IMR-90 (cell line): ENCODE measurements at regions not wholly inside any gene's neighbourhood (a gene's known extent, or its start where the extent isn't known, plus 50 kb on each side); places are given as distances from the start of the nearest gene placed in this dataset.

Source experiments
- ATAC-seq: fragments of 200-7000 bp; cut with Tn5 transposase; 2 replicates; pipeline ENCODE4 v1.9.1; 2020; ENCODE audit warnings: low read depth, mild to moderate bottlenecking, moderate library complexity
- BruUV-seq: library from RNA; stranded (reverse); fragments of 400-500 nt; replicated peaks from 2 replicates; lab custom pipeline; 2021; lab: Mats Ljungman, UMichigan
- CTCF ChIA-PET: fragments of 300-600 bp; formaldehyde crosslinking; extraction: SDS; loops from one replicate; lab custom pipeline; 2021; ENCODE audit warnings: antibody characterized with exemption; lab: Yijun Ruan, JAX
- POLR2A ChIA-PET: fragments of 300-600 bp; sonication (Branson Sonifier 250); formaldehyde crosslinking; loops from one replicate; lab custom pipeline; 2022; ENCODE audit warnings: antibody characterized with exemption; ENCODE audit not compliant: unreplicated experiment; lab: Charles Lee
- DNase-seq: peaks from one replicate; pipeline ENCODE4 v3.0.0; 2013
- H2AFZ ChIP-seq: replicated peaks from 2 replicates; pipeline ENCODE3; 2013; ENCODE audit warnings: low read length, mild to moderate bottlenecking; ENCODE audit not compliant: poor library complexity
- H2AK5ac ChIP-seq: 2 replicates; pipeline ENCODE4 v1.6.1; 2013; ENCODE audit warnings: low read depth, low read length, inconsistent platforms
- H2AK9ac ChIP-seq: replicated peaks from 2 replicates; pipeline ENCODE3; 2013; ENCODE audit warnings: mild to moderate bottlenecking, low read depth, low read length, moderate library complexity; ENCODE audit not compliant: poor library complexity
- H2BK120ac ChIP-seq: 2 replicates; pipeline ENCODE4 v1.6.1; 2013; ENCODE audit warnings: low read depth, low read length, inconsistent platforms
- H2BK15ac ChIP-seq: 3 replicates; pipeline ENCODE4 v1.6.1; 2013; ENCODE audit warnings: low read depth, low read length, inconsistent platforms
- H2BK20ac ChIP-seq: 2 replicates; pipeline ENCODE4 v1.6.1; 2013; ENCODE audit warnings: low read depth, mild to moderate bottlenecking, inconsistent platforms, low read length, moderate library complexity
- H2BK5ac ChIP-seq: 2 replicates; pipeline ENCODE4 v1.6.1; 2013; ENCODE audit warnings: mild to moderate bottlenecking, low read depth, low read length, inconsistent platforms; ENCODE audit not compliant: poor library complexity, severe bottlenecking
- H3K14ac ChIP-seq: replicated peaks from 2 replicates; pipeline ENCODE4 v1.6.1; 2013; ENCODE audit warnings: low read depth, low read length, inconsistent platforms
- H3K18ac ChIP-seq: 2 replicates; pipeline ENCODE4 v1.6.1; 2013; ENCODE audit warnings: low read depth, low read length, control low read depth
- H3K23ac ChIP-seq: 2 replicates; pipeline ENCODE4 v1.6.1; 2013; ENCODE audit warnings: low read depth, low read length, inconsistent platforms
- H3K27ac ChIP-seq: 2 replicates; pipeline ENCODE4 v1.5.1; 2013; ENCODE audit warnings: mild to moderate bottlenecking, control low read depth, low read length; ENCODE audit not compliant: insufficient read depth
- H3K27me3 ChIP-seq: 2 replicates; pipeline ENCODE4 v1.6.1; 2013; ENCODE audit warnings: low read length; ENCODE audit not compliant: control insufficient read depth, insufficient read depth
- H3K36me3 ChIP-seq: 2 replicates; pipeline ENCODE4 v1.6.1; 2013; ENCODE audit warnings: low read length, mixed read lengths; ENCODE audit not compliant: control insufficient read depth, insufficient read depth
- H3K4ac ChIP-seq: 2 replicates; pipeline ENCODE4 v1.6.1; 2013; ENCODE audit warnings: low read depth, low read length, inconsistent platforms
- H3K4me1 ChIP-seq: 2 replicates; pipeline ENCODE4 v1.6.1; 2013; ENCODE audit warnings: low read length, mixed read lengths; ENCODE audit not compliant: control insufficient read depth, insufficient read depth
- H3K4me2 ChIP-seq: 2 replicates; pipeline ENCODE4 v1.6.1; 2013; ENCODE audit warnings: low read depth, mild to moderate bottlenecking, control low read depth, low read length, moderate library complexity
- H3K4me3 ChIP-seq: 2 replicates; pipeline ENCODE4 v1.5.1; 2013; ENCODE audit warnings: low read depth, mild to moderate bottlenecking, control low read depth, low read length, moderate library complexity; ENCODE audit not compliant: insufficient read depth
- H3K56ac ChIP-seq: 2 replicates; pipeline ENCODE4 v1.6.1; 2013; ENCODE audit warnings: low read length, inconsistent platforms; ENCODE audit not compliant: insufficient read depth; ENCODE audit errors: extremely low read depth
- H3K79me1 ChIP-seq, 2 experiments: 2 replicates each; pipeline ENCODE4 v1.6.1; 2013; ENCODE audit warnings: low read length in 2 of 2, inconsistent platforms in 1 of 2, low read depth in 1 of 2
- H3K9ac ChIP-seq: 2 replicates; pipeline ENCODE4 v1.6.1; 2013; ENCODE audit warnings: low read depth, low read length, control low read depth
- H3K9me1 ChIP-seq: 2 replicates; pipeline ENCODE4 v1.6.1; 2013; ENCODE audit warnings: low read length, inconsistent platforms; ENCODE audit not compliant: insufficient read depth
- H3K9me3 ChIP-seq: 2 replicates; pipeline ENCODE4 v1.6.1; 2013; ENCODE audit warnings: low read length; ENCODE audit not compliant: control insufficient read depth, insufficient read depth
- H4K20me1 ChIP-seq: 2 replicates; pipeline ENCODE4 v1.6.1; 2013; ENCODE audit warnings: low read length, inconsistent platforms; ENCODE audit not compliant: insufficient read depth
- H4K5ac ChIP-seq: 2 replicates; pipeline ENCODE4 v1.6.1; 2013; ENCODE audit warnings: mild to moderate bottlenecking, low read depth, low read length, control low read depth
- H4K8ac ChIP-seq, 2 experiments: 2 replicates each; pipeline ENCODE4 v1.6.1; 2013; ENCODE audit warnings: low read depth in 2 of 2, low read length in 2 of 2, control low read depth in 1 of 2, inconsistent platforms in 1 of 2
- H4K91ac ChIP-seq: 2 replicates; pipeline ENCODE4 v1.6.1; 2013; ENCODE audit warnings: low read depth, low read length, inconsistent platforms; ENCODE audit not compliant: insufficient read depth
- BHLHE40 ChIP-seq: fragments of 150-350 bp; IDR thresholded peaks from 2 replicates; pipeline ENCODE4 v1.6.1; 2016; ENCODE audit warnings: mild to moderate bottlenecking, low read depth, low read length
- CEBPB ChIP-seq: IDR thresholded peaks from 2 replicates; pipeline ENCODE4 v1.6.1; 2012; ENCODE audit warnings: low read depth, low read length, improper control_type of control experiment
- CHD1 ChIP-seq: IDR thresholded peaks from 2 replicates; pipeline ENCODE4 v1.6.1; 2012; ENCODE audit warnings: low read depth, low read length, improper control_type of control experiment
- CTCF ChIP-seq: conservative IDR thresholded peaks from 2 replicates; pipeline ENCODE4 v1.5.1; 2012; ENCODE audit warnings: mild to moderate bottlenecking, low read depth, low read length, improper control_type of control experiment
- ELK1 ChIP-seq: fragments of 150-350 bp; IDR thresholded peaks from 2 replicates; pipeline ENCODE4 v1.6.1; 2016; ENCODE audit warnings: low read depth, mild to moderate bottlenecking, low read length, moderate library complexity, borderline replicate concordance
- FOS ChIP-seq: fragments of 150-350 bp; IDR thresholded peaks from 2 replicates; pipeline ENCODE4 v1.6.1; 2016; ENCODE audit warnings: low read depth, low read length
- MAFK ChIP-seq: IDR thresholded peaks from 2 replicates; pipeline ENCODE4 v1.6.1; 2012; ENCODE audit warnings: low read depth, low read length, improper control_type of control experiment
- MAZ ChIP-seq: IDR thresholded peaks from 2 replicates; pipeline ENCODE4 v1.6.1; 2012; ENCODE audit warnings: low read depth, mild to moderate bottlenecking, low read length, improper control_type of control experiment, moderate library complexity, borderline replicate concordance
- MXI1 ChIP-seq: IDR thresholded peaks from 2 replicates; pipeline ENCODE4 v1.6.1; 2012; ENCODE audit warnings: low read depth, mild to moderate bottlenecking, low read length, moderate library complexity, borderline replicate concordance
- NFE2L2 ChIP-seq: fragments of 150-350 bp; IDR thresholded peaks from 2 replicates; pipeline ENCODE4 v1.6.1; 2016; ENCODE audit warnings: low read depth, mild to moderate bottlenecking, low read length
- POLR2A ChIP-seq: IDR thresholded peaks from 2 replicates; pipeline ENCODE4 v1.6.1; 2012; ENCODE audit warnings: mild to moderate bottlenecking, low read depth, low read length
- RAD21 ChIP-seq: IDR thresholded peaks from 2 replicates; pipeline ENCODE4 v1.6.1; 2012; ENCODE audit warnings: low read length, improper control_type of control experiment
- RCOR1 ChIP-seq: IDR thresholded peaks from 2 replicates; pipeline ENCODE4 v1.6.1; 2012; ENCODE audit warnings: mild to moderate bottlenecking, low read length, improper control_type of control experiment; ENCODE audit not compliant: insufficient replicate concordance
- RFX5 ChIP-seq: IDR thresholded peaks from 2 replicates; pipeline ENCODE4 v1.8.0; 2012; ENCODE audit warnings: low read depth, mild to moderate bottlenecking, low read length, moderate library complexity
- SMC3 ChIP-seq: fragments of 150-350 bp; IDR thresholded peaks from 2 replicates; pipeline ENCODE4 v1.6.1; 2016; ENCODE audit warnings: low read depth, mild to moderate bottlenecking, antibody characterized with exemption, low read length, moderate library complexity
- USF2 ChIP-seq: fragments of 150-350 bp; IDR thresholded peaks from 2 replicates; pipeline ENCODE4 v1.6.1; 2017; ENCODE audit warnings: mild to moderate bottlenecking, antibody characterized with exemption, low read length, low read depth
- WGBS, 2 experiments: methylation state at CpG; one replicate each; pipeline versions ENCODE4 v1.1.5 to v1.1.7; 2013; ENCODE audit warnings: missing lambda C conversion rate in 2 of 2; ENCODE audit not compliant: insufficient read length in 1 of 2; ENCODE audit errors: extremely low coverage in 2 of 2; 5-methylcytosine and 5-hydroxymethylcytosine counted together
- dilution Hi-C: fragments of 300-500 bp; cut with HindIII; formaldehyde crosslinking; loops from one replicate; pipeline ENCODE4 v1.14.3; 2018; ENCODE audit warnings: low sequenced_read_pairs; ENCODE audit not compliant: unreplicated experiment
- in situ Hi-C: fragments of 300-500 bp; cut with MboI; formaldehyde crosslinking; loops from 3 replicates; pipeline ENCODE4 v1.14.3; 2019; ENCODE audit warnings: low sequenced_read_pairs, inconsistent platforms, mixed read lengths
- intact Hi-C: fragments of 100-400 bp; cut with micrococcal nuclease; formaldehyde crosslinking; loops from 2 replicates; pipeline ENCODE4 v1.10.0; 2022

- Histone ChIP-seq H2BK5ac (no peak overlapping the region), H3K9ac (no peak overlapping the region), H3K9me1 (no peaks in the 10 kb centered on the region), H3K4me1 (no peaks in the 10 kb centered on the region), H3K14ac (no peak overlapping the region), H2BK20ac (no peak overlapping the region), H2AK9ac (no peak overlapping the region), H3K27me3 (no peaks in the 10 kb centered on the region), H2AK5ac (no peak overlapping the region), H4K20me1 (no peaks in the 10 kb centered on the region), H4K91ac (no peak overlapping the region), H3K36me3 (no peaks in the 10 kb centered on the region), H2AFZ (no peak overlapping the region), H3K4ac (no peak overlapping the region), H3K79me1 (no peaks in the 10 kb centered on the region), H3K56ac (no peak overlapping the region), H3K18ac (no peak overlapping the region), H4K5ac (no peak overlapping the region), H2BK120ac (no peak overlapping the region), H3K27ac (no peak overlapping the region), H3K9me3 (peaks cover 4% of the 10 kb centered on the region), H4K8ac (no peak overlapping the region), H3K4me3 (no peak overlapping the region), H3K4me2 (no peak overlapping the region), H3K23ac (no peak overlapping the region), H2BK15ac (no peak overlapping the region)
- WGBS, 2 experiments: no CpG with 5 or more reads among the region's 2 CpGs
- TF ChIP-seq CHD1: no peak
- TF ChIP-seq NFE2L2: no peak
- no peak for TF ChIP-seq ELK1
- no peak for TF ChIP-seq SMC3
- TF ChIP-seq RFX5: no peak
- TF ChIP-seq MXI1: no peak
- no peak for TF ChIP-seq RAD21
- TF ChIP-seq CEBPB: no peak
- no peak for TF ChIP-seq MAZ
- TF ChIP-seq MAFK: no peak
- TF ChIP-seq USF2: no peak
- no peak for TF ChIP-seq RCOR1
- no peak for TF ChIP-seq POLR2A
- no peak for TF ChIP-seq CTCF
- no peak for TF ChIP-seq FOS
- no peak for TF ChIP-seq BHLHE40
- intact Hi-C loops: no loop called here
- CTCF ChIA-PET: no interaction called here
- in situ Hi-C loops: no loop called here
- BruUV-seq: no TSS peak
- DNase-seq (no peak), ATAC-seq (no peak)
- dilution Hi-C loops: no loop called here
- POLR2A ChIA-PET: no interaction called here
Observed at GRCh38 chr1:73909043-73909562, 288.9 kb downstream of the LRRIQ3 start.
